ENCODE measurements at regions not wholly inside any gene's neighbourhood (a gene's known extent, or its start where the extent isn't known, plus 50 kb on each side); places are given as distances from the start of the nearest gene placed in this dataset.
"Not testable (repeated sequence)": the region's sequence is repeated elsewhere in the genome, so short reads cannot be mapped to it uniquely, and the experiment has no call there.

DNA sequence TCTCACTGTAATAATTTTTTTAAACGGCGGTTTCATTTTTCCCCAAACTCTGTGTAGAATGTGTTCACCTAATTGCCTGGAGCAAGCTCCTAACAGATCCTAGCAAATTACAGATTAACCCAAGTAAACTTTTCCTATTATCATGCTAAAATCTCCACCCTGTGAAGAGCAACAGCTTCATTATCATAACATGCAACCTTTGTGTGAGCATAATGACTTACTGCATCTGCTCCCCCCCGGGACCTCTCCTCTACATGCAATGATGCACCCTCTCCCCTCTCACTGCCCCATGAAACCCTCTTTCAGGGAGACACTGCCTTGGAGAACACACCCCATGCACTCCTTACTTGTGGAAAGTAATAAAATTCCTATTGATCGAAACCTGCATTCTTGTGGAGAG is 717.0 kb upstream of the TMPRSS15 start:
- DNase-seq, result no peak

GRCh38 chr21:19122356-19122755 is 718.8 kb upstream of the TMPRSS15 start:
- DNase-seq, result peak; percentile 41 to 87

DNA sequence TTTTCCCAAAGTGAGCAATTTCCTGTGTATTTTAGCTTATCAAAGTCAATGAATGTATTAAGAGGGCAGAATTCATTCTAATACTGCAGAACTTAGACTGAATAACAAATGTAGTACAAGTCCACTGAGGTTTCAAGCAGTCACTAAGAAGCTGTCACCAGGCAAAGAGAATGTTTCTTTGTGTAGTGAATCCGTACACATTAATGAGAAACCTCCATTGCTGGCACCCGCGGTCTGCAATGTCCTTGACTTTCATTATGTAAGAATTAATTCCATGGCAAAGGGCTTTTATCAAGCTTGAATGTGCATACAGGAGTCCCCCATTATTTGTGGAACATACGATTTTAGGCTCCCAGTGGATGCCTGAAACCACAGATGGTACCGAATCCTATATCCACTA is 719.5 kb upstream of the TMPRSS15 start:
- peak in 1 of 2 experiments; percentile 40 for DNase-seq

- no peak for DNase-seq
Measured at GRCh38 chr21:19123525-19123924, 719.9 kb upstream of the TMPRSS15 start.

DNA sequence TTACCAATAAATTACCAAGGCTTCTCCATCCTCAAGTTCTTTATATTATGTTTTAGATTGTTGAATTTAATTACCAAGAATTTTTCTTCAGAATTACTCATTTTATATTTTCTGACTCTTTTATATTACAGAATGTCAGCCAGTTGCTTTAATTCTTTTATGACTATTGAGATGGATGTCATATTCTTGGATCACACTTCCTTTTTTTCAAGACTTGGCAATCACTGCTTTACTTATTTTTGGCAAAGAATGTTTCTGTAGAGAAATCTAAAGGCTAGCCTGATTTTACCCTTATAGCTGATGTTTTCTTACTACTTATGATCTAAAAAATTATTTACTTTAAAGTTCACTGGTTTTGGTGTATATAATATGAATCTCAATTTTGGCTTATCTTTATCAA is 721.1 kb upstream of the TMPRSS15 start:
- peak; percentile 48 to 81 for DNase-seq

- DNase-seq, result no peak
Measured at GRCh38 chr21:19130379-19131028, 726.9 kb upstream of the TMPRSS15 start.

DNA sequence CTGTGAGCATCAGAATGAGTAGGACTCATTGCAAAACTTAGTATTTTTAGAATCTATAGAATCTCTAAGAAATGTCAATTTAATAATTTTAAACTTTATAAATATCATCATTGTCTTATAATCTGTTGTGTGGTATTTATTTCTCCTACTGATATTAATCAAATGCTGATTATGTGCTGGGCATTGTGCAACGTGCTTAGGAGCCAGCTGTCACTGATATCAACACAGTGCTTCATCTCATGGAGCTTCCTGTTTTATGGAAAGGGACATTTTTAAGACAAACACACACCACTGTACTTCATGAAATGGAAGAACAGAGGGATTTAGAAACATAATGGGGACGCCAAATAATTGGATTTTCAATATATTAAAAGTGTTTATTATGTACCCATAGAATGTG is 737.9 kb upstream of the TMPRSS15 start:
- no peak for DNase-seq

- DNase-seq, result no peak
Measured at GRCh38 chr21:19145682-19146293, 742.2 kb upstream of the TMPRSS15 start.

DNA sequence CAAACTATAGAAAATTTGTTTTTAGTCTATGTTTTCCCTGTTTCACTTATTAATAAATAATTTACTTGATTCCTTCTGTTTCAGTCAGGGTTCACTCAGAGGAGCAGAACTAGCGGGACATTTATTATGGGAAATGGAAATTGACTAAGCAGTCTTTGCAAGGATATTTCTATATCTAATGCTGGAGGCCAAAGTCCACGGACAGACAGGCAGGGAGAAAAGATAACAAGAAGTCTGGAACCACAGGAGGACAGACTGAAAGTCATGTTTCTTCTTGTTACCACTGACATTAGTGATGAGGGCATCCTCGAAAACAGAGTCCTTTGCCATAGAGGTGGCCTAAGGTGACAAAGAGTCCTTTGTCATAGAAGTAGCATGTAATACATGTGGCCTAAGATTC is 744.5 kb upstream of the TMPRSS15 start:
- DNase-seq, result no peak

DNA sequence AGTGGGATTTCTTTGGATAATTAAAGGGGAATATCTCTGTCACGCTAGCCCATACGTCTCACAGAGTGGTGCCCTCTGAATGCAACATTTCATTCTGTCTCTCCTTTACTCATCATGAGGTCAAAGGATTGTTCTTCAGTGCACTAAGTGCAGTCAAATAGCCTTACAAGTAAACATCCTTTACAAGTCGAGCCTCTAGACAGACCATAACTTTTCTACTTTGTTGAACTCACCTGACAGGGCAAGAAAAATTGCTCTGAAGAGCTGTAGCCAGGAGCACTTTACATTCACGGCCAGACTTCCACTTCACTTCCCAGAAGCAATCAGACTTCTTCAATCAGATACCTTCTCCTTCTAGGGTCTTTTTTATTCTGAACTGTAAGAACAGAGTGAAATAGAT is 768.0 kb upstream of the TMPRSS15 start:
- no peak for DNase-seq

DNA sequence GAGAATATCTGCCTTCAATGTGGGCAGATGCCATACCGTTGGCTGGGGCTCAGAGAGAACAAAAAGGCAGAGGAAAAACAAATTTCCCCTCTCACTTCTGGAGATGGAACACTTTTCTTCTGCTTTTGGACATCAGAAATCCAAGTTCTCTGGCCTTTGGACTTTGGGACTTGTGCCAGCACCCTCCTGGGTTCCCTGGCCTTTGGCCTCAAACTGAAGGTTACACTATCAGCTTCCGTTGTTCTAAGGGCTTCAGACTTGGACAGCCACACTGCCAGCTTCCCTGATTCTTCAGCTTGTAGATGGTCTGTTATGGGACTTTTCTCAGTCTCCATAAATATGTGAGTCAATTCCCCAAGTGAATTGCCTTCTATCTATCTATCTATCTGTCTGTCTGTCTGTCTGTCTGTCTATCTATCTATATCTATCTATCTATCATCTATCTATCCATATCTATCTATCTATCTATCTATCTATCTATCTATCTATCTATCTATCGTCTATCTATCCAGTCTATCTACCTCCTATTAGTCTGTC is 778.1 kb upstream of the TMPRSS15 start:
- DNase-seq, result no peak

- no peak for DNase-seq
Measured at GRCh38 chr21:19197950-19198349, 794.4 kb upstream of the TMPRSS15 start.

GRCh38 chr21:19198801-19199200 is 795.2 kb upstream of the TMPRSS15 start:
- DNase-seq, result no peak

DNA sequence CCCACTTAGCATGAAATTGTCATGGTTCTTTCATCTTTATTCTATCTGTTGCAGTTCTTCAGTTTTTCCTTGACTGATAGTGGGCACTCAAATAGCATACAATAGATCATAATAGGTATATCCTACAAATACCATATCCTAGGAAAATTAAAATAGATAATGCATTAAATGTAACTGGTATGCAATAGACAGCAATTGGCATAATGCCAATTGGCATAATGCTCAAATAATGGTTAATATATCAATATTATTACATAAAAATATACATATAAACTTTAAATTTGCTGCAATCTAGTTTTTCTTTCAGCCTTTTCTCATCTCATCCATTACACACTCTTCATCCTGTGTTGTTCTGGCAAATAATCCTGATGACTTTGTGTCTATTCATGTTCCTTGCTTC is 814.6 kb upstream of the TMPRSS15 start:
- DNase-seq, result no peak

- DNase-seq, result no peak
Measured at GRCh38 chr21:19224090-19224489, 820.5 kb upstream of the TMPRSS15 start.

DNA sequence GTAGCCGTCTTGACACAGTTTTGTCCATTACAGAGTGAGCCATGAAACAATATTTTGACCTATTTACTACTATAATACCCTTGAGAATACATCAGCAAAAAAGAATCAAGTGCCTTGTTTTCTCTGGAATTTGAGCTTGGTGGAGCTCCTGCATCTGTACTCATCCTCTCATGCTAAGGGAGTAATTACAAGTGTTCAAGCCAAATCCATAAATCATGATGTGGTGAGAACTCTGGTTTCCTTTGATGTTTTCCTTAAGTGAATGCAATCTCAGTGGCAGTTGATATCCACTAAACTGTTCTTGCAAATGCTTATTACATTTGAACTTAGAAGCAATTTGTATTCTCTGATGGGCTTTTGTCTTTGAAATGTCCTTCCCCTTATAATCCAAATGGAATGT is 824.6 kb upstream of the TMPRSS15 start:
- DNase-seq, result peak in 1 of 2 experiments; percentile 40

DNA sequence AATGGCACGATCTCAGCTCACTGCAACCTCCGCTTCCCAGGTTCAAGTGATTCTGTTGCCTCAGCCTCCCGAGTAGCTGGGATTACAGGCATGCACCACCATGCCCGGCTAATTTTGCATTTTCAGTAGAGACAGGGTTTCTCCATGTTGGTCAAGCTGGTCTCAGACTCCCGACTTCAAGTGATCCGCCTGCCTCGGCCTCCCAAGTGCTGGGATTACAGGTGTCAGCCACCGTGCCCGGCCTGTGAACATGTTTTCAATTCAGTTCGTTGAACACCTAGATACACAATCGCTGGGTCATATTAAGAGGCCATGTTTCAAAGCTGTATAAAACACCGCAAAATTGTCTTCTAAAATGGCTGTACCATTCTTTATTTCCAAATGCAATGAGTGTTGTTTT is 830.3 kb upstream of the TMPRSS15 start:
- DNase-seq, result not testable (repeated sequence)

DNA sequence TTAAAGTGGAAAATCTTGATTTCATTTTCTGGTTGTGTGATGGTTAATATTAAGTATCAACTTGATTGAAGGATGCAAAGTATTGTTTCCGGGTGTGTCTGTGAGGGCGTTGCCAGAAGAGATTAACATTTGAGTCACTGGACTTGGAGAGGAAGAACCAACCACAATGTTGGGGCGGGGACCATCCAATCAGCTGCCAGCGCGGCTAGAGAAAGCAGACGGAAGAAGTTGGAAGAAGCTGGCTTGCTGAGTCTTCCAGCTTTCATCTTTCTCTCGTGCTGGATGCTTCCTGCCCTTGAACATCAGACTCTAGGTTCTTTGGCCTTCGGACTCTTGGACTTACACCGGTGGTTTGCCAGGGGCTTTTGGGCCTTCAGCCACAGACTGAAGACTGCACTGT is 832.6 kb upstream of the TMPRSS15 start:
- DNase-seq, result peak; percentile 83 to 90

DNA sequence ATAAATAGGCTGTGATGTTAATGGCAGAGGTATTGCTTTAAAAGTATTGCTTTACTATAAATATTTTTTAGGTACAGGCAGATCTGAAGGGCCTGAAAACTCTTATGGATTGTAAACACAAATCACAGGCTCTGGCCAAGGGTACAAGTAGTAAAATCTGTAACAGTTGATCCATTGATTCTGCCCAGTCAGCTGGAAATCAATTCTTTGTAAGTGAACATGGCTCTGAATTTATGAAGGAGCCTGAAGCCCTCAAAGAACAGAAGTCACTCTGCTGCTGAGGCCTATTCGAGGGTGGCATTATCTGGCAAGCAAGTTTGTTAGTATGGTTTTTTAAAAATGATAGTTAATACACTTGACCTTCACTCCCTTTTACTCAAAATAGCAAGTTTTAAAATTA is 834.0 kb upstream of the TMPRSS15 start:
- DNase-seq, result peak; percentile 62 to 81

GRCh38 chr21:19239696-19240095 is 836.1 kb upstream of the TMPRSS15 start:
- DNase-seq, result no peak

DNA sequence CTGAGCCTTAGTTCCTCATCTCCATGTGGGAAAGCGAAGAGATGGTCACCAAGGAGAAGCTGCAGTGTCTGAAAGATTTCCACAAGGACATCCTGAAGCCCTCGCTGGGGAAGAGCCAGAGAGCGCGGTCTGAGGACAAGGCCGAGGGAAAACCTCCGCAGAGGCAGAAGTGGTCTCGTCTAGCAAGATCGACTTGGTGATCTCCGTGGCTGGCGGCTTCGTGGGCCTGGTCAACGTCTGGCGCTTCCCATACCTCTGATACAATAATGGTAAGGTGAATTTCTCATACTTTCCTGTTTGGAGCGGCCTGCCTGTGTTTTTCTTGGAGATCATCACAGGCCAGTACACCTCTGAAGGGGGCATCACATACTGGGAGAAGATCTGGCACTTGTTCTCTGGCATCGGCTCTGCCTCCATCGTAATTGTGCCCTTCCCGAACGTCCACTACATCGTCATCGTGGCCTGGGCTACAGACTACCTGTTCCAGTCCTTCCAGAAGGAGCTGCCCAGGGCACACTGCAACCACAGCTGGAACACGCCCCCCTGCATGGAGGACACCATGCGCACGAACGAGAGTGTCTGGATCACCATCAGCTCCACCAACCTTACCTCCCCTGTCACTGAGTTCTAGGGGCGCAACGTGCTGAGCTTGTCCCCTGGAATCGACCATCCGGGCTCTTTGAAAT is 841.1 kb upstream of the TMPRSS15 start:
- no peak for DNase-seq

DNA sequence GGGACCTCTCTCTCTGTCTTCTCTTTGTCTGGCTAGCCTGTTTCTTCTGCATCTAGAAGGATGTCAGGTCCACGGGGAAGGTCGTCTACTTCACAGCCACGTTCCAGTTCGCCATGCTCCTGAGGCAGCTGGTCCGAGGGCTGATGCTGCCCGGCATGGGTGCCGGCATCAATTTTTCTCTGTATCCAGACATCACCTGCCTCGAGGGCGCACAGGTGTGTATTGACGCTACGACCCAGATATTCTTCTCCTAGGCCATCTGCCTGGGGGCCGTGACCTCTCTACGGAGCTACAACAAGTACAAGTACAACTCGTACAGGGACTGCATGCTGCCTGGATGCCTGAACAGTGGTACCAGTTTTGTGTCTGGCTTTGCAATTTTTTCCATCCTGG is 841.6 kb upstream of the TMPRSS15 start:
- DNase-seq, result no peak

- DNase-seq, result no peak
Measured at GRCh38 chr21:19246018-19246417, 842.4 kb upstream of the TMPRSS15 start.

Data from NCI-H446 (cell line).